ENCODE measurements at regions not wholly inside any gene's neighbourhood (a gene's known extent, or its start where the extent isn't known, plus 50 kb on each side); places are given as distances from the start of the nearest gene placed in this dataset.

DNA sequence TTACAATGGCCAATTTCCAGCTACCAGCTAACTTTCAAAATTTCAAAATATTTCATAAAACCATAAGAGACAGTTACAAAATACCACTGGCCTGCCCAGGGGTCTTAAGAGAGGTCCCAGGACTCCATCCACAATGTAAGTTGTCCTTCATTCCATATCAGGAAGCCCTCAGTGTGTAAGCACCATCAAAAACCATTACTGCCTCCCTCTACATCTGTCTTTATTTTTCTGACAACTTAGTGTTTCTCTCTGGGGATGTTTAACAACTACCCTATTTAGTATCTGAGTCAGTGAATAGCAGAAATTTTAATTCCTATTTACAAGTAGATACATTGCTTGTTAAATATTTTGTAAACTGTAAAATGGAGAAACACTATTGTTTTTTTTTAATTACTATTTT, 339.3 kb upstream of the ADAMTS5 start:
- H3K9ac ChIP-seq (ENCODE audit: low read length), result peak overlapping the region; percentile 72
- no peak overlapping the region for H3K14ac ChIP-seq (ENCODE audit: low read length in 2 of 2)
- no peak overlapping the region for H3K27ac ChIP-seq (ENCODE audit: low read length, poor library complexity, severe bottlenecking)
- no peaks in the 10 kb centered on the region for H3K36me3 ChIP-seq (ENCODE audit: control insufficient read depth in 1 of 2, insufficient read depth in 2 of 2, low read depth in 1 of 2, low read length in 2 of 2)
- no peak overlapping the region for H2BK12ac ChIP-seq (ENCODE audit: low read length in 2 of 2)
- no peaks in the 10 kb centered on the region for H3K79me1 ChIP-seq (replicated peaks; ENCODE audit: low read length, poor library complexity, severe bottlenecking)
- no peak overlapping the region for H2BK15ac ChIP-seq (ENCODE audit: low read depth, poor library complexity, severe bottlenecking)
- H3K27me3 ChIP-seq (ENCODE audit: control insufficient read depth in 1 of 2, insufficient read depth in 1 of 2, low read length in 2 of 2), result no peaks in the 10 kb centered on the region
- H3K23ac ChIP-seq (ENCODE audit: low read length in 2 of 2), result no peak overlapping the region
- no peaks in the 10 kb centered on the region for H3K9me3 ChIP-seq (ENCODE audit: control insufficient read depth, low read length)
- no peak overlapping the region for H2AFZ ChIP-seq (ENCODE audit: low read depth, low read length)
- no peak overlapping the region for H2BK5ac ChIP-seq (ENCODE audit: low read depth, low read length, poor library complexity, severe bottlenecking)
- no peak overlapping the region for H3K18ac ChIP-seq (ENCODE audit: low read depth in 1 of 2, low read length in 2 of 2)
- H3K4me2 ChIP-seq (ENCODE audit: low read length, poor library complexity, severe bottlenecking), result no peak overlapping the region
- DNase-seq, result no peak
- no peak overlapping the region for H2BK120ac ChIP-seq (ENCODE audit: low read depth, low read length)
- no peak overlapping the region for H2AK5ac ChIP-seq (ENCODE audit: low read length, severe bottlenecking)
- H3K4ac ChIP-seq (ENCODE audit: low read depth in 1 of 2, low read length in 2 of 2), result peak overlapping the region in 1 of 2 experiments; percentile 37
- no peak overlapping the region for H4K91ac ChIP-seq (ENCODE audit: low read length)
- no peaks in the 10 kb centered on the region for H3K4me1 ChIP-seq (ENCODE audit: control insufficient read depth, insufficient read depth, low read depth, low read length)
- H4K8ac ChIP-seq (ENCODE audit: low read length), result no peak overlapping the region
- peak overlapping the region in 1 of 2 experiments; percentile 42 for H3K4me3 ChIP-seq (ENCODE audit: insufficient read depth in 1 of 2, low read depth in 1 of 2, low read length in 2 of 2)

GRCh38 chr21:27301220-27301619, 334.3 kb upstream of the ADAMTS5 start:
- Histone ChIP-seq H3K27me3 (ENCODE audit: control insufficient read depth in 1 of 2, insufficient read depth in 1 of 2, low read length in 2 of 2) (no peaks in the 10 kb centered on the region), H3K18ac (ENCODE audit: low read depth in 1 of 2, low read length in 2 of 2) (no peak overlapping the region), H3K27ac (ENCODE audit: low read length, poor library complexity, severe bottlenecking) (no peak overlapping the region), H3K9ac (ENCODE audit: low read length) (peak overlapping the region; percentile 56), H3K14ac (ENCODE audit: low read length in 2 of 2) (no peak overlapping the region), H3K79me1 (replicated peaks; ENCODE audit: low read length, poor library complexity, severe bottlenecking) (no peaks in the 10 kb centered on the region), H2BK15ac (ENCODE audit: low read depth, poor library complexity, severe bottlenecking) (no peak overlapping the region), H2BK5ac (ENCODE audit: low read depth, low read length, poor library complexity, severe bottlenecking) (no peak overlapping the region), H3K4me3 (ENCODE audit: insufficient read depth in 1 of 2, low read depth in 1 of 2, low read length in 2 of 2) (no peak overlapping the region), H2AFZ (ENCODE audit: low read depth, low read length) (no peak overlapping the region), H3K4ac (ENCODE audit: low read depth in 1 of 2, low read length in 2 of 2) (no peak overlapping the region), H3K9me3 (ENCODE audit: control insufficient read depth, low read length) (peaks cover 4% of the 10 kb centered on the region), H3K4me2 (ENCODE audit: low read length, poor library complexity, severe bottlenecking) (no peak overlapping the region), H2BK12ac (ENCODE audit: low read length in 2 of 2) (no peak overlapping the region), H4K8ac (ENCODE audit: low read length) (no peak overlapping the region), H4K91ac (ENCODE audit: low read length) (no peak overlapping the region), H3K23ac (ENCODE audit: low read length in 2 of 2) (no peak overlapping the region), H3K4me1 (ENCODE audit: control insufficient read depth, insufficient read depth, low read depth, low read length) (peaks cover 3% of the 10 kb centered on the region), H2BK120ac (ENCODE audit: low read depth, low read length) (no peak overlapping the region), H2AK5ac (ENCODE audit: low read length, severe bottlenecking) (no peak overlapping the region), H3K36me3 (ENCODE audit: control insufficient read depth in 1 of 2, insufficient read depth in 2 of 2, low read depth in 1 of 2, low read length in 2 of 2) (no peaks in the 10 kb centered on the region)
- WGBS, result 93% methylated on average over 1 of the region's 2 CpGs
- no peak for DNase-seq

DNA sequence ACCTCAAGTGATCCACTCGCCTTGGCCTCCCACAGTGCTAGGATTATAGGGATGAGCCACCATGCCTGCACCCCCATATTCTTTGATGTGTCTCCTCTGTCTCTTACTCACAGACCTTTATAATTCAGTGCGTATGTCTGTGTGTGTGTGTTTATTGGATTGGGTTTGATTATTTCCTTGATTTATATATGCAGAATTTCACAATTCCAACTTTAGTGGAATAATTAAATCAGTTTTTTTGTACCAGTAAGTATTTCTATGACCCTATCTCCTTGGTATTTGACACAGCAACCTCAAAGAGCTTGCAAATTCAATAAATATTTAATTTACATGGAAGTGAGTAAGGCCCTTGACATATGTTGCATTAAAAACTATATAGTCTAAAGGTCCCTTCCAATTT, 333.9 kb upstream of the ADAMTS5 start:
- H3K4me1 ChIP-seq (ENCODE audit: control insufficient read depth, insufficient read depth, low read depth, low read length), result peaks cover 3% of the 10 kb centered on the region
- no peak overlapping the region for H2AK5ac ChIP-seq (ENCODE audit: low read length, severe bottlenecking)
- H2AFZ ChIP-seq (ENCODE audit: low read depth, low read length), result no peak overlapping the region
- H3K4me3 ChIP-seq (ENCODE audit: insufficient read depth in 1 of 2, low read depth in 1 of 2, low read length in 2 of 2), result no peak overlapping the region
- no peak overlapping the region for H3K14ac ChIP-seq (ENCODE audit: low read length in 2 of 2)
- no peak overlapping the region for H3K4me2 ChIP-seq (ENCODE audit: low read length, poor library complexity, severe bottlenecking)
- H3K79me1 ChIP-seq (replicated peaks; ENCODE audit: low read length, poor library complexity, severe bottlenecking), result no peaks in the 10 kb centered on the region
- H3K9ac ChIP-seq (ENCODE audit: low read length), result peak overlapping the region; percentile 56
- H3K36me3 ChIP-seq (ENCODE audit: control insufficient read depth in 1 of 2, insufficient read depth in 2 of 2, low read depth in 1 of 2, low read length in 2 of 2), result no peaks in the 10 kb centered on the region
- H3K9me3 ChIP-seq (ENCODE audit: control insufficient read depth, low read length), result peaks cover 8% of the 10 kb centered on the region
- H3K4ac ChIP-seq (ENCODE audit: low read depth in 1 of 2, low read length in 2 of 2), result no peak overlapping the region
- H2BK15ac ChIP-seq (ENCODE audit: low read depth, poor library complexity, severe bottlenecking), result no peak overlapping the region
- no peak overlapping the region for H2BK120ac ChIP-seq (ENCODE audit: low read depth, low read length)
- H4K8ac ChIP-seq (ENCODE audit: low read length), result no peak overlapping the region
- H3K27me3 ChIP-seq (ENCODE audit: control insufficient read depth in 1 of 2, insufficient read depth in 1 of 2, low read length in 2 of 2), result no peaks in the 10 kb centered on the region
- no CpG with 5 or more reads among the region's 2 CpGs for WGBS
- DNase-seq, result peak; percentile 44
- no peak overlapping the region for H4K91ac ChIP-seq (ENCODE audit: low read length)
- H3K18ac ChIP-seq (ENCODE audit: low read depth in 1 of 2, low read length in 2 of 2), result peak overlapping the region in 1 of 2 experiments; percentile 34
- no peak overlapping the region for H3K27ac ChIP-seq (ENCODE audit: low read length, poor library complexity, severe bottlenecking)
- no peak overlapping the region for H2BK5ac ChIP-seq (ENCODE audit: low read depth, low read length, poor library complexity, severe bottlenecking)
- H2BK12ac ChIP-seq (ENCODE audit: low read length in 2 of 2), result no peak overlapping the region
- no peak overlapping the region for H3K23ac ChIP-seq (ENCODE audit: low read length in 2 of 2)

- H3K79me1 ChIP-seq (replicated peaks; ENCODE audit: low read length, poor library complexity, severe bottlenecking), result no peaks in the 10 kb centered on the region
- H4K8ac ChIP-seq (ENCODE audit: low read length), result no peak overlapping the region
- no peak overlapping the region for H2BK120ac ChIP-seq (ENCODE audit: low read depth, low read length)
- H3K9ac ChIP-seq (ENCODE audit: low read length), result no peak overlapping the region
- peak overlapping the region in 1 of 2 experiments; percentile 28 for H3K18ac ChIP-seq (ENCODE audit: low read depth in 1 of 2, low read length in 2 of 2)
- H2BK15ac ChIP-seq (ENCODE audit: low read depth, poor library complexity, severe bottlenecking), result no peak overlapping the region
- no peak overlapping the region for H3K4ac ChIP-seq (ENCODE audit: low read depth in 1 of 2, low read length in 2 of 2)
- peak; percentile 25 for DNase-seq
- WGBS, result 95% methylated on average over 1 of the region's 1 CpG
- no peak overlapping the region for H2BK5ac ChIP-seq (ENCODE audit: low read depth, low read length, poor library complexity, severe bottlenecking)
- peaks cover 10% of the 10 kb centered on the region for H3K9me3 ChIP-seq (ENCODE audit: control insufficient read depth, low read length)
- H3K14ac ChIP-seq (ENCODE audit: low read length in 2 of 2), result no peak overlapping the region
- H3K36me3 ChIP-seq (ENCODE audit: control insufficient read depth in 1 of 2, insufficient read depth in 2 of 2, low read depth in 1 of 2, low read length in 2 of 2), result no peaks in the 10 kb centered on the region
- no peak overlapping the region for H2AFZ ChIP-seq (ENCODE audit: low read depth, low read length)
- no peak overlapping the region for H2AK5ac ChIP-seq (ENCODE audit: low read length, severe bottlenecking)
- peaks cover 3% of the 10 kb centered on the region for H3K4me1 ChIP-seq (ENCODE audit: control insufficient read depth, insufficient read depth, low read depth, low read length)
- H2BK12ac ChIP-seq (ENCODE audit: low read length in 2 of 2), result no peak overlapping the region
- no peak overlapping the region for H3K27ac ChIP-seq (ENCODE audit: low read length, poor library complexity, severe bottlenecking)
- no peak overlapping the region for H3K23ac ChIP-seq (ENCODE audit: low read length in 2 of 2)
- no peaks in the 10 kb centered on the region for H3K27me3 ChIP-seq (ENCODE audit: control insufficient read depth in 1 of 2, insufficient read depth in 1 of 2, low read length in 2 of 2)
- H4K91ac ChIP-seq (ENCODE audit: low read length), result no peak overlapping the region
- H3K4me2 ChIP-seq (ENCODE audit: low read length, poor library complexity, severe bottlenecking), result no peak overlapping the region
- H3K4me3 ChIP-seq (ENCODE audit: insufficient read depth in 1 of 2, low read depth in 1 of 2, low read length in 2 of 2), result no peak overlapping the region
Observed at GRCh38 chr21:27298465-27298864, 331.6 kb upstream of the ADAMTS5 start.
